ENCODE measurements at regions not wholly inside any gene's neighbourhood (a gene's known extent, or its start where the extent isn't known, plus 50 kb on each side); places are given as distances from the start of the nearest gene placed in this dataset.

DNA sequence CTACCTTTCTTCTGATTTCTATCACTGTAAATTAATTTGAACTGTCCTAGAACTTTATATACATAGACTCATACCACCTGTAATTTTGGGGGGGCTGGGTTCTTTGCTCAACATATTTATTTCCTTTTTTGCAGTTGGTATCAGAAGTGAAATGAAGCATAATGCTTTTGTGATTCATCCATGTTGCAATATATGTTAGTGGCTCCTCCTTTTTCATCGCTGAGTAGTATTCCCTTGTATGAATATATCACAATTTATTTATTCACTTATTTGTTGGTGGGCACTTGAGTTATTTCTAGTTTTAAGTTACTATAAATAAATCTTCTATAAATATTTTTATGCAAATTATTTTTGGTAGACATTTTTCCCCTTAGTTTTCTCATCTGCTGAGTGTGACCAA lies 336.4 kb downstream of the HS3ST3B1 start:
- TF ChIP-seq, protein P1, sequence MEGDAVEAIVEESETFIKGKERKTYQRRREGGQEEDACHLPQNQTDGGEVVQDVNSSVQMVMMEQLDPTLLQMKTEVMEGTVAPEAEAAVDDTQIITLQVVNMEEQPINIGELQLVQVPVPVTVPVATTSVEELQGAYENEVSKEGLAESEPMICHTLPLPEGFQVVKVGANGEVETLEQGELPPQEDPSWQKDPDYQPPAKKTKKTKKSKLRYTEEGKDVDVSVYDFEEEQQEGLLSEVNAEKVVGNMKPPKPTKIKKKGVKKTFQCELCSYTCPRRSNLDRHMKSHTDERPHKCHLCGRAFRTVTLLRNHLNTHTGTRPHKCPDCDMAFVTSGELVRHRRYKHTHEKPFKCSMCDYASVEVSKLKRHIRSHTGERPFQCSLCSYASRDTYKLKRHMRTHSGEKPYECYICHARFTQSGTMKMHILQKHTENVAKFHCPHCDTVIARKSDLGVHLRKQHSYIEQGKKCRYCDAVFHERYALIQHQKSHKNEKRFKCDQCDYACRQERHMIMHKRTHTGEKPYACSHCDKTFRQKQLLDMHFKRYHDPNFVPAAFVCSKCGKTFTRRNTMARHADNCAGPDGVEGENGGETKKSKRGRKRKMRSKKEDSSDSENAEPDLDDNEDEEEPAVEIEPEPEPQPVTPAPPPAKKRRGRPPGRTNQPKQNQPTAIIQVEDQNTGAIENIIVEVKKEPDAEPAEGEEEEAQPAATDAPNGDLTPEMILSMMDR (IDR thresholded peaks at IDR 0.05), result no peak
- TF ChIP-seq POLR2A (IDR thresholded peaks at IDR 0.05), result no peak

Data from right lobe of liver (tissue), 4 donors.